ENCODE measurements at regions not wholly inside any gene's neighbourhood (a gene's known extent, or its start where the extent isn't known, plus 50 kb on each side); places are given as distances from the start of the nearest gene placed in this dataset.

GRCh38 chr20:56163806-56164205, 84.7 kb upstream of the MC3R start:
- Histone ChIP-seq H3K36me3 (ENCODE audit: control insufficient read depth, insufficient read depth, low read length) (no peaks in the 10 kb centered on the region), H3K4me3 (ENCODE audit: low read depth, low read length) (no peak overlapping the region), H3K27me3 (ENCODE audit: control insufficient read depth, insufficient read depth, low read length) (no peaks in the 10 kb centered on the region)
- TF ChIP-seq CTCF (IDR thresholded peaks at IDR 0.05; ENCODE audit: insufficient read depth, low read length, poor library complexity, severe bottlenecking) = no peak
- DNase-seq (ENCODE audit: low read depth) = no peak

- Histone ChIP-seq H3K36me3 (ENCODE audit: control insufficient read depth, insufficient read depth, low read length) (no peaks in the 10 kb centered on the region), H3K27me3 (ENCODE audit: control insufficient read depth, insufficient read depth, low read length) (no peaks in the 10 kb centered on the region), H3K4me3 (ENCODE audit: low read depth, low read length) (no peak overlapping the region)
- no peak for TF ChIP-seq CTCF (IDR thresholded peaks at IDR 0.05; ENCODE audit: insufficient read depth, low read length, poor library complexity, severe bottlenecking)
- no peak for DNase-seq (ENCODE audit: low read depth)
Measured at GRCh38 chr20:56166781-56167465, 81.6 kb upstream of the MC3R start.

GRCh38 chr20:56171087-56172012, 77.2 kb upstream of the MC3R start:
- Histone ChIP-seq H3K4me3 (ENCODE audit: low read depth, low read length) (no peak overlapping the region), H3K36me3 (ENCODE audit: control insufficient read depth, insufficient read depth, low read length) (no peaks in the 10 kb centered on the region), H3K27me3 (ENCODE audit: control insufficient read depth, insufficient read depth, low read length) (no peaks in the 10 kb centered on the region)
- TF ChIP-seq CTCF (IDR thresholded peaks at IDR 0.05; ENCODE audit: insufficient read depth, low read length, poor library complexity, severe bottlenecking) = peak; percentile 35
- DNase-seq (ENCODE audit: low read depth) = no peak

GRCh38 chr20:56173438-56173837, 75.1 kb upstream of the MC3R start:
- TF ChIP-seq CTCF (IDR thresholded peaks at IDR 0.05; ENCODE audit: insufficient read depth, low read length, poor library complexity, severe bottlenecking) = no peak
- Histone ChIP-seq H3K27me3 (ENCODE audit: control insufficient read depth, insufficient read depth, low read length) (no peaks in the 10 kb centered on the region), H3K4me3 (ENCODE audit: low read depth, low read length) (no peak overlapping the region), H3K36me3 (ENCODE audit: control insufficient read depth, insufficient read depth, low read length) (no peaks in the 10 kb centered on the region)
- DNase-seq (ENCODE audit: low read depth) = no peak

DNA sequence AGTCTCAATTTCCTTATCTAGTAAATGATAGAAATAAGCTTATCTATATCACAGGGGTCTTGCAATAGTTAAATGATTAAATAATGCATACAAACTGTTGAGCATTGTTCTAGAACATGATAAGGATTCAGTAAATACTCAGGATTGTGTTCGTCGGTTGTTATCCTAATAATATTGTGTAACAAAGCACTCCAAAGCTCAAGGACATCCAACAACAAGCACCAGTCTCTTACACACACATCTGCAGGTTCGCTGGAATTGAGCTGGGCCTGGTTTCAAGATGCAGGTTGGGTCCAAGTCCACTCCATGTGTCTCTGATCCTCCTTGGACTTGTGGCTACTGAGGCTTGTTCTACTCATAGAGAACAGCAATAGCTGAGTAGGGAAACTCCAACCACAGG, 74.1 kb upstream of the MC3R start:
- TF ChIP-seq CTCF (IDR thresholded peaks at IDR 0.05; ENCODE audit: insufficient read depth, low read length, poor library complexity, severe bottlenecking) = no peak
- no peaks in the 10 kb centered on the region for H3K36me3 ChIP-seq (ENCODE audit: control insufficient read depth, insufficient read depth, low read length)
- no peak for DNase-seq (ENCODE audit: low read depth)
- H3K4me3 ChIP-seq (ENCODE audit: low read depth, low read length) = no peak overlapping the region
- no peaks in the 10 kb centered on the region for H3K27me3 ChIP-seq (ENCODE audit: control insufficient read depth, insufficient read depth, low read length)
